Esophagus squamous epithelium (tissue), 4 donors: ENCODE measurements at regions not wholly inside any gene's neighbourhood (a gene's known extent, or its start where the extent isn't known, plus 50 kb on each side); places are given as distances from the start of the nearest gene placed in this dataset.

Source experiments
- POLR2A ChIP-seq, 4 donors: fragments of 450-650 bp; IDR thresholded peaks; one replicate each; pipeline ENCODE4 v1.6.1; 2017; ENCODE audit warnings: antibody characterized with exemption in 4 of 4, mild to moderate bottlenecking in 4 of 4, moderate library complexity in 3 of 4
- TF ChIP-seq, protein P1 (sequence below), 6 experiments: fragments of 450-650 bp in 4 of 6; fragments of 200-600 bp in 2 of 6; sonication (generic) in 2 of 6; IDR thresholded peaks; one replicate each; pipeline ENCODE4 v1.5.1; 2016 to 2019; ENCODE audit warnings: antibody characterized with exemption in 6 of 6, mild to moderate bottlenecking in 4 of 6, moderate library complexity in 4 of 6

DNA sequence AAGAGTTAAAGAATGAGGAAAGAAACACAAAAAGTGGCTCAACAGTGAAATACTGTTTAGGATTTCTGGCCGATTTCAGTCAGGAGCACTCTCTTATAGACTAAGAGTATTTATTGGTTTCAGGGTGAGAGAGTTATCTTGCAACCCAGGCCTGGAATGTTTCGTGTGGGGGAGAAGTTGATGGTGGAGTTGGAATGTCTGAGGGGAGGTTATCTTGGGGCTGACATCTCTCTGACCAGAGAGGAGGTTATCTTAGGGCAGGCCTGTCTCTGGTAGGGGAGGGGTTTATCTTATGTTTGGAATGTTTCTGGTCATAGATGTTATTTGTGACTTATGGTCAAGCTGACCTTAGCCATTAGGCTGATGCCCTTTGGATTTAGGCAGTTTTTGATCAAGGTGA lies 80.3 kb downstream of the HTR1B start:
- TF ChIP-seq POLR2A (IDR thresholded peaks at IDR 0.05), result no peak
- TF ChIP-seq, protein P1, sequence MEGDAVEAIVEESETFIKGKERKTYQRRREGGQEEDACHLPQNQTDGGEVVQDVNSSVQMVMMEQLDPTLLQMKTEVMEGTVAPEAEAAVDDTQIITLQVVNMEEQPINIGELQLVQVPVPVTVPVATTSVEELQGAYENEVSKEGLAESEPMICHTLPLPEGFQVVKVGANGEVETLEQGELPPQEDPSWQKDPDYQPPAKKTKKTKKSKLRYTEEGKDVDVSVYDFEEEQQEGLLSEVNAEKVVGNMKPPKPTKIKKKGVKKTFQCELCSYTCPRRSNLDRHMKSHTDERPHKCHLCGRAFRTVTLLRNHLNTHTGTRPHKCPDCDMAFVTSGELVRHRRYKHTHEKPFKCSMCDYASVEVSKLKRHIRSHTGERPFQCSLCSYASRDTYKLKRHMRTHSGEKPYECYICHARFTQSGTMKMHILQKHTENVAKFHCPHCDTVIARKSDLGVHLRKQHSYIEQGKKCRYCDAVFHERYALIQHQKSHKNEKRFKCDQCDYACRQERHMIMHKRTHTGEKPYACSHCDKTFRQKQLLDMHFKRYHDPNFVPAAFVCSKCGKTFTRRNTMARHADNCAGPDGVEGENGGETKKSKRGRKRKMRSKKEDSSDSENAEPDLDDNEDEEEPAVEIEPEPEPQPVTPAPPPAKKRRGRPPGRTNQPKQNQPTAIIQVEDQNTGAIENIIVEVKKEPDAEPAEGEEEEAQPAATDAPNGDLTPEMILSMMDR (IDR thresholded peaks at IDR 0.05), result no peak
